NCI-H345 treated with DMSO at 0.1 percent for 48 hours (cell line): ENCODE measurements at regions not wholly inside any gene's neighbourhood (a gene's known extent, or its start where the extent isn't known, plus 50 kb on each side); places are given as distances from the start of the nearest gene placed in this dataset.
A peak's percentile ranks its signal among the peaks of the same experiment; 100 is the strongest.

Experiments
- DNase-seq: peaks from one replicate; lab custom pipeline; 2025; ENCODE audit not compliant: unreplicated experiment; lab: John Stamatoyannopoulos, UW

GRCh38 chr6:142500250-142500786, 198.5 kb downstream of the ADGRG6 start:
- no peak for DNase-seq

- no peak for DNase-seq
These were observed 200.0 kb downstream of the ADGRG6 start for GRCh38 chr6:142501795-142502194.

GRCh38 chr6:142507065-142507464, 205.3 kb downstream of the ADGRG6 start:
- no peak for DNase-seq

GRCh38 chr6:142510211-142510610, 208.4 kb downstream of the ADGRG6 start:
- no peak for DNase-seq

- peak; percentile 18 for DNase-seq
These were observed 216.3 kb downstream of the ADGRG6 start for GRCh38 chr6:142518126-142518525.

GRCh38 chr6:142518761-142519160, 217.0 kb downstream of the ADGRG6 start:
- no peak for DNase-seq

GRCh38 chr6:142521791-142522190, 220.0 kb downstream of the ADGRG6 start:
- no peak for DNase-seq

- peak; percentile 33 for DNase-seq
These were observed 221.9 kb downstream of the ADGRG6 start for GRCh38 chr6:142523515-142524375.

GRCh38 chr6:142530566-142530965, 228.8 kb downstream of the ADGRG6 start:
- no peak for DNase-seq

GRCh38 chr6:142531727-142532126, 229.9 kb downstream of the ADGRG6 start:
- DNase-seq, result no peak

GRCh38 chr6:142534076-142534475, 232.3 kb downstream of the ADGRG6 start:
- no peak for DNase-seq

GRCh38 chr6:142534484-142534883, 232.7 kb downstream of the ADGRG6 start:
- DNase-seq, result no peak

- no peak for DNase-seq
These were observed 236.0 kb downstream of the ADGRG6 start for GRCh38 chr6:142537612-142538478.

GRCh38 chr6:142542704-142543233, 241.0 kb downstream of the ADGRG6 start:
- no peak for DNase-seq

GRCh38 chr6:142543606-142544005, 241.8 kb downstream of the ADGRG6 start:
- no peak for DNase-seq

- no peak for DNase-seq
These were observed 242.5 kb downstream of the ADGRG6 start for GRCh38 chr6:142544199-142544838.

- no peak for DNase-seq
These were observed 243.3 kb downstream of the ADGRG6 start for GRCh38 chr6:142545147-142545546.

GRCh38 chr6:142548566-142548965, 246.8 kb downstream of the ADGRG6 start:
- DNase-seq, result no peak

- DNase-seq, result no peak
These were observed 248.7 kb downstream of the ADGRG6 start for GRCh38 chr6:142550310-142551063.

GRCh38 chr6:142551274-142551811, 249.5 kb downstream of the ADGRG6 start:
- DNase-seq, result peak; percentile 10
